Calu3 (cell line): ENCODE measurements at regions not wholly inside any gene's neighbourhood (a gene's known extent, or its start where the extent isn't known, plus 50 kb on each side); places are given as distances from the start of the nearest gene placed in this dataset.

Source experiments
- BruUV-seq: library from RNA; stranded (reverse); fragments of 400-500 nt; replicated peaks from 2 replicates; lab custom pipeline; 2021; lab: Mats Ljungman, UMichigan
- CTCF ChIA-PET: fragments of 300-600 bp; sonication (Branson Sonifier 250); formaldehyde crosslinking; loops from one replicate; lab custom pipeline; 2022; ENCODE audit warnings: antibody characterized with exemption; lab: Charles Lee
- DNase-seq: peaks from one replicate; pipeline ENCODE4 v3.0.0; 2022
- H3K27ac Mint-ChIP-seq: one replicate; pipeline ENCODE4 v1.8.0; 2022; ENCODE audit warnings: mixed read lengths; ENCODE audit not compliant: unreplicated experiment
- H3K27me3 Mint-ChIP-seq: one replicate; pipeline ENCODE4 v1.8.0; 2022; ENCODE audit warnings: mixed read lengths; ENCODE audit not compliant: unreplicated experiment
- H3K36me3 Mint-ChIP-seq: one replicate; pipeline ENCODE4 v1.8.0; 2022; ENCODE audit warnings: mild to moderate bottlenecking, moderate library complexity, mixed read lengths; ENCODE audit not compliant: insufficient read depth, unreplicated experiment
- H3K4me1 Mint-ChIP-seq: one replicate; pipeline ENCODE4 v1.8.0; 2022; ENCODE audit warnings: mild to moderate bottlenecking, low read depth, mixed read lengths; ENCODE audit not compliant: unreplicated experiment
- H3K4me3 Mint-ChIP-seq: one replicate; pipeline ENCODE4 v1.8.0; 2022; ENCODE audit warnings: mild to moderate bottlenecking, low read depth, moderate library complexity, mixed read lengths; ENCODE audit not compliant: unreplicated experiment
- H3K9me3 Mint-ChIP-seq: one replicate; pipeline ENCODE4 v1.8.0; 2022; ENCODE audit warnings: low read depth, mixed read lengths; ENCODE audit not compliant: unreplicated experiment
- CTCF ChIP-seq: fragments of 200-600 bp; IDR thresholded peaks from one replicate; pipeline ENCODE4 v1.8.0; 2022; ENCODE audit warnings: antibody characterized with exemption; ENCODE audit not compliant: unreplicated experiment
- intact Hi-C: fragments of 100-400 bp; cut with micrococcal nuclease; formaldehyde crosslinking; loops from one replicate; pipeline ENCODE4 v1.10.0; 2022; ENCODE audit not compliant: unreplicated experiment

GRCh38 chr12:124144531-124145194 lies 150.2 kb upstream of the RFLNA start:
- no peak for DNase-seq
- Mint-ChIP-seq H3K36me3 (no peaks in the 10 kb centered on the region), H3K9me3 (peaks cover 7% of the 10 kb centered on the region), H3K27me3 (peaks cover 56% of the 10 kb centered on the region), H3K27ac (no peak overlapping the region), H3K4me3 (no peak overlapping the region), H3K4me1 (peaks cover 15% of the 10 kb centered on the region)
- no peak for TF ChIP-seq CTCF
- CTCF ChIA-PET = no interaction called here
- no TSS peak for BruUV-seq
- intact Hi-C loops = no loop called here

GRCh38 chr12:124147027-124147426 lies 147.9 kb upstream of the RFLNA start:
- Mint-ChIP-seq H3K36me3 (no peaks in the 10 kb centered on the region), H3K4me3 (no peak overlapping the region), H3K9me3 (peaks cover 8% of the 10 kb centered on the region), H3K27me3 (peaks cover 64% of the 10 kb centered on the region), H3K4me1 (peaks cover 15% of the 10 kb centered on the region), H3K27ac (no peak overlapping the region)
- intact Hi-C loops = no loop called here
- no peak for DNase-seq
- no peak for TF ChIP-seq CTCF
- CTCF ChIA-PET = no interaction called here
- no TSS peak for BruUV-seq

- CTCF ChIA-PET = no interaction called here
- H3K4me1 Mint-ChIP-seq = peaks cover 15% of the 10 kb centered on the region
- H3K27me3 Mint-ChIP-seq = peaks cover 69% of the 10 kb centered on the region
- DNase-seq = no peak
- BruUV-seq = no TSS peak
- TF ChIP-seq CTCF = no peak
- no peak overlapping the region for H3K4me3 Mint-ChIP-seq
- H3K36me3 Mint-ChIP-seq = no peaks in the 10 kb centered on the region
- peaks cover 4% of the 10 kb centered on the region for H3K9me3 Mint-ChIP-seq
- intact Hi-C loops = no loop called here
- no peak overlapping the region for H3K27ac Mint-ChIP-seq
Observed at GRCh38 chr12:124147575-124147974, 147.3 kb upstream of the RFLNA start.

- H3K9me3 Mint-ChIP-seq = peaks cover 4% of the 10 kb centered on the region
Observed at GRCh38 chr12:124148481-124149273, 146.2 kb upstream of the RFLNA start.

More at GRCh38 chr12:124148481-124149273, 146.2 kb upstream of the RFLNA start:
- CTCF ChIA-PET = no interaction called here
- no peak for TF ChIP-seq CTCF
- Mint-ChIP-seq H3K4me3 (no peak overlapping the region), H3K27me3 (peaks cover 76% of the 10 kb centered on the region), H3K36me3 (no peaks in the 10 kb centered on the region), H3K27ac (no peak overlapping the region), H3K4me1 (peaks cover 12% of the 10 kb centered on the region)
- DNase-seq = no peak
- intact Hi-C loops = no loop called here
- BruUV-seq = no TSS peak
